ENCODE measurements at regions not wholly inside any gene's neighbourhood (a gene's known extent, or its start where the extent isn't known, plus 50 kb on each side); places are given as distances from the start of the nearest gene placed in this dataset.

DNA sequence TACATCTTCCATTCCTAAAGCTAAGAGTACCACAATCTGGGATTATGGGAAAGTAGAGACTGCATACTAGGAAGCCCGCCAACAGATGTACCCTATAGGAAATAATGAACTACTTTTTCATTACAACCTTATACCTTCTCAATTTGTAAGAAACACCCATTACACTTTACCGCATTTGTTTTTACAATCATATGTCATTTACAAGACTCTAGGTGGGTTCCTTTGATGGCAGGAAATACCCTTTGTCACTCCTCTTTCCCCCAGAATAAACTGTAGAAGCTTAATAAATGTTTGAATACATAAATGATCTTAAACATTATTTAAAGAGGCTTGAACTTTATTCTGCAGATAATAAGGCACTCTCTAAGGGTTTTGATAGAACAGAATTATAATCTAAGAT lies 150.1 kb upstream of the TGFBR2 start:
- DNase-seq, result no peak
- 86 to 93% (median 91%) methylated on average over 2 of the region's 2 CpGs for WGBS, 3 donors
- no peak overlapping the region for H3K27ac ChIP-seq (ENCODE audit: low read depth in 1 of 3, low read length in 2 of 3)
- peaks cover 0 to 14% of the 10 kb centered on the region in 2 donors for H3K9me3 ChIP-seq (ENCODE audit: control insufficient read depth in 2 of 2, insufficient read depth in 1 of 2, low read depth in 1 of 2, low read length in 1 of 2)
- no peaks in the 10 kb centered on the region for H3K36me3 ChIP-seq (ENCODE audit: control insufficient read depth in 3 of 3, insufficient read depth in 2 of 3, low read depth in 1 of 3, low read length in 3 of 3)
- H3K4me3 ChIP-seq (ENCODE audit: low read depth in 1 of 3, low read length in 3 of 3), result no peak overlapping the region
- no peaks in the 10 kb centered on the region for H3K4me1 ChIP-seq (ENCODE audit: control insufficient read depth in 3 of 3, insufficient read depth in 2 of 3, low read depth in 1 of 3, low read length in 2 of 3)
- H3K27me3 ChIP-seq (ENCODE audit: control insufficient read depth in 3 of 3, insufficient read depth in 3 of 3, low read length in 3 of 3), result no peaks in the 10 kb centered on the region
- no peak for FAIRE-seq

DNA sequence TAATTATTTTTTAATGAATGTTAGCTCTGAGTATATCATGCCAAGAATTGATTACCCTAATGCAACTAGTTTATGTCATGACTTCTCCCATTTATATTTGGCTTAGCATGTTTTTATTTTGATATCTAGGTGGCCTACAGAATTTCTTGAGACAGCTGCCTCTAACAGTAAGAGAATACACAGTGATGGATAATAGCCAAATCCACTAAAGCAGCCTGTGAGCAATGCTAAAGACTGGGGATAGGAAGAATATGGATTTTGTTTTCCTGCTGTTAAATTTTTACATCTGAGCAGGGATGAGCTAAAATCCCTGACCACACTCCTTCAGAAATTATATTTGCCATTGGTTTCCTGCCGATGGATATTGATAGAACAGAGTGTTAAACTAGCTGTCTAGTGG lies 149.3 kb upstream of the TGFBR2 start:
- FAIRE-seq, result no peak
- no peak for DNase-seq
- no peaks in the 10 kb centered on the region for H3K36me3 ChIP-seq (ENCODE audit: control insufficient read depth in 3 of 3, insufficient read depth in 2 of 3, low read depth in 1 of 3, low read length in 3 of 3)
- H3K27ac ChIP-seq (ENCODE audit: low read depth in 1 of 3, low read length in 2 of 3), result no peak overlapping the region
- no peaks in the 10 kb centered on the region for H3K27me3 ChIP-seq (ENCODE audit: control insufficient read depth in 3 of 3, insufficient read depth in 3 of 3, low read length in 3 of 3)
- no peak overlapping the region for H3K4me3 ChIP-seq (ENCODE audit: low read depth in 1 of 3, low read length in 3 of 3)
- peaks cover 0 to 14% of the 10 kb centered on the region in 2 donors for H3K9me3 ChIP-seq (ENCODE audit: control insufficient read depth in 2 of 2, insufficient read depth in 1 of 2, low read depth in 1 of 2, low read length in 1 of 2)
- WGBS, 3 donors, result 89 to 91% (median 89%) methylated on average over 1 of the region's 1 CpG
- no peaks in the 10 kb centered on the region for H3K4me1 ChIP-seq (ENCODE audit: control insufficient read depth in 3 of 3, insufficient read depth in 2 of 3, low read depth in 1 of 3, low read length in 2 of 3)

DNA sequence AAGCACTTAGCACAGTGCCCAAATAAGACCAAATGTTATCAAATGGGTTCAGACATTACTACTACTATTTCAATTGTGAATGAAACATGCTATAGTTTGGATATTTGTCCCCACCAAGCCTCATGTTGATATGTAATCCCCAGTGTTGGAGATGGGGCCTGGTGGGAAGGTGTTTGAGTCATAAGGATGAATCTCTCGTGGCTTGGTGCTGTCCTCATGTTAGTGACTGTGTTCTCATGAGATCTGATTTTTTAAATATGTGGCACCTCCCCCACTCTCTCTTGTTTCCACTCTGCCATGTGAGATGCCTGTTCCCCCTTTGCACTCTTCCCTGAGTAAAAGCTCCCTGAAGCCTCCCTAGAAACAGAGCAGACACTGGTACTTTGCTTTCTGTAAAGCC lies 148.7 kb upstream of the TGFBR2 start:
- WGBS, 3 donors, result 83 to 90% (median 84%) methylated on average over 1 of the region's 1 CpG
- no peak overlapping the region for H3K27ac ChIP-seq (ENCODE audit: low read depth in 1 of 3, low read length in 2 of 3)

DNA sequence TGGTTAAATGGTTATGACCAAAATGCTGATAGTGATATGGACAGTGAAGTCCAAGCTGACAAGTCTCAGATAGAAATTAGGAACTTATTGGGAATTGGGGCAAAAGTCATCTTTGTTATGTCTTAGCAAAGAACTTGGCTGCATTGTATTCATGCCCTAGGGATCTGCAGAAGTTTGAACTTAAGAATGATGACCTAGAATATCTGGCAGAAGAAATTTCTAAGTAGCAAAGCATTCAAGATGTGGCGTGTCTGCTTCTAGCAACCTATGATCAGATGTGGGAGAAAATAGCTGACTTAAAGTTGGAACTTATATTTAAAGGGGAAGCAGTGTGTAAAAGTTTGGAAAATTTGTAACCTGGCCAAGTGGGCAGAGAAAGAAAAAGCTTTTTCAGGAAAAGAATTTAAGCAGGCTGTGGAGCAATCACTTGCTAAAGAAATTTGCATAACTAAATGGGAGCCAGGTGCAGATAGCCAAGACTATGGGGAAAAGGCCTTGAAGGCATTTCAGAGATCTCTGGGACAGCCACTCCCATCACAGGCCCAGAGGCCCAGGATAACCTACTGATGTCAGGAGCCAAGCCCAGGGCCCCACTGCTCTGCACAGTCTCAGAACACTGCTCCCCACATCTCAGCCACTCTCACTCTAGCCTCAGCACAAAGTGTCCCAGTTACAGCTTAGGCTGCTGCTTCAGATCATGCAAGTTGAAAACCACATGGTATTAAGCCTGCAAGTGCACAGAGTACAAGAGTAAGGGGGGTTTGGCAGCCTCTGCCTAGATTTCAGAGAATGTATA lies 147.8 kb upstream of the TGFBR2 start:
- H3K4me3 ChIP-seq (ENCODE audit: low read depth in 1 of 3, low read length in 3 of 3), result no peak overlapping the region
- peak in 1 of 2 donors; percentile 23 for DNase-seq
- H3K27ac ChIP-seq (ENCODE audit: low read depth in 1 of 3, low read length in 2 of 3), result no peak overlapping the region
- no peaks in the 10 kb centered on the region for H3K27me3 ChIP-seq (ENCODE audit: control insufficient read depth in 3 of 3, insufficient read depth in 3 of 3, low read length in 3 of 3)
- 78 to 92% (median 91%) methylated on average over 1 of the region's 1 CpG for WGBS, 3 donors
- FAIRE-seq, result peak; percentile 80
- H3K4me1 ChIP-seq (ENCODE audit: control insufficient read depth in 3 of 3, insufficient read depth in 2 of 3, low read depth in 1 of 3, low read length in 2 of 3), result no peaks in the 10 kb centered on the region
- peaks cover 0 to 14% of the 10 kb centered on the region in 2 donors for H3K9me3 ChIP-seq (ENCODE audit: control insufficient read depth in 2 of 2, insufficient read depth in 1 of 2, low read depth in 1 of 2, low read length in 1 of 2)
- H3K36me3 ChIP-seq (ENCODE audit: control insufficient read depth in 3 of 3, insufficient read depth in 2 of 3, low read depth in 1 of 3, low read length in 3 of 3), result no peaks in the 10 kb centered on the region

More for the DNA sequence above, 148.7 kb upstream of the TGFBR2 start:
- Histone ChIP-seq H3K9me3 (ENCODE audit: control insufficient read depth in 2 of 2, insufficient read depth in 1 of 2, low read depth in 1 of 2, low read length in 1 of 2) (peaks cover 0 to 14% of the 10 kb centered on the region in 2 donors), H3K27me3 (ENCODE audit: control insufficient read depth in 3 of 3, insufficient read depth in 3 of 3, low read length in 3 of 3) (no peaks in the 10 kb centered on the region), H3K36me3 (ENCODE audit: control insufficient read depth in 3 of 3, insufficient read depth in 2 of 3, low read depth in 1 of 3, low read length in 3 of 3) (no peaks in the 10 kb centered on the region), H3K4me3 (ENCODE audit: low read depth in 1 of 3, low read length in 3 of 3) (no peak overlapping the region), H3K4me1 (ENCODE audit: control insufficient read depth in 3 of 3, insufficient read depth in 2 of 3, low read depth in 1 of 3, low read length in 2 of 3) (no peaks in the 10 kb centered on the region)
- FAIRE-seq (no peak), DNase-seq (no peak)

- Histone ChIP-seq H3K27ac (ENCODE audit: low read depth in 1 of 3, low read length in 2 of 3) (no peak overlapping the region), H3K27me3 (ENCODE audit: control insufficient read depth in 3 of 3, insufficient read depth in 3 of 3, low read length in 3 of 3) (no peaks in the 10 kb centered on the region), H3K4me1 (ENCODE audit: control insufficient read depth in 3 of 3, insufficient read depth in 2 of 3, low read depth in 1 of 3, low read length in 2 of 3) (no peaks in the 10 kb centered on the region), H3K4me3 (ENCODE audit: low read depth in 1 of 3, low read length in 3 of 3) (no peak overlapping the region), H3K36me3 (ENCODE audit: control insufficient read depth in 3 of 3, insufficient read depth in 2 of 3, low read depth in 1 of 3, low read length in 3 of 3) (no peaks in the 10 kb centered on the region), H3K9me3 (ENCODE audit: control insufficient read depth in 2 of 2, insufficient read depth in 1 of 2, low read depth in 1 of 2, low read length in 1 of 2) (peaks cover 0 to 24% of the 10 kb centered on the region in 2 donors)
- no peak for FAIRE-seq
- no peak for DNase-seq
- 69 to 88% (median 80%) methylated on average over 2 of the region's 2 CpGs for WGBS, 3 donors
Measured at GRCh38 chr3:30461311-30461710, 145.1 kb upstream of the TGFBR2 start.

DNA sequence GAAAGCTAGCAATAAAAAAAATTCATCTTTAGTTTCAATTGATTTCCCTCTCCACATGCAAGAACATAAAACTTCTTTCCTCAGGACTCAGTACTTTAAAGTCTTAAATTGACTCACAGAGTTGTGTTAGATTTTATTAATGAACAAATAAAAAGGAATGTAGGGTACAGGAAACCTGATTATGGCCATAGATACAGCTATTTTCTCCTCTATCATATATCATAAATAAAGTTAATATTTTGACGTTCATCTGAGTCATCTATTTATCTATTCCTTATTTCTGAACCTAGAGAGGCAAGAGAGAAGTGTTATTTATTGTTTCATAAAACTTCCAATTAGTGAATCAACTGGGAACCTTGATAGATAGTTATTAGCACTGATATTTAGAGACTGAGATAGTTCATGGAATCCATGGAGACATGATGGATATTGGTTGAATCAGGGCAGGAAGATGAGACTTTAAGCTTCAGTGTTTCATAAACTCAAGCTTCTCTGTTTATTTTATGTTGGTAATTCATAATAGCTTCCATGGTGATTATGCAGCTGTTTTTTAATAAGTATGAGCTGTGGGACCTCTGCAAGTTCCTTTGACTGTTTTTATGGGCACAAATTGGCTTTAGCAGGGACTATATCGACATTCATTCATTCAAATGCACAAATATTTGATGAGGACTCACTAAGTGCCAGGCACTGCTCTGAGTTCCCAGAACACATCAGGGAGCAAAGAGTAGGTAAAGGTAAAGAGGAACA lies 143.5 kb upstream of the TGFBR2 start:
- no peaks in the 10 kb centered on the region for H3K36me3 ChIP-seq (ENCODE audit: control insufficient read depth in 3 of 3, insufficient read depth in 2 of 3, low read depth in 1 of 3, low read length in 3 of 3)
- DNase-seq (no peak), FAIRE-seq (no peak)
- H3K27ac ChIP-seq (ENCODE audit: low read depth in 1 of 3, low read length in 2 of 3), result no peak overlapping the region
- H3K27me3 ChIP-seq (ENCODE audit: control insufficient read depth in 3 of 3, insufficient read depth in 3 of 3, low read length in 3 of 3), result no peaks in the 10 kb centered on the region
- peaks cover 0 to 21% of the 10 kb centered on the region in 2 donors for H3K9me3 ChIP-seq (ENCODE audit: control insufficient read depth in 2 of 2, insufficient read depth in 1 of 2, low read depth in 1 of 2, low read length in 1 of 2)
- no peaks in the 10 kb centered on the region for H3K4me1 ChIP-seq (ENCODE audit: control insufficient read depth in 3 of 3, insufficient read depth in 2 of 3, low read depth in 1 of 3, low read length in 2 of 3)
- no peak overlapping the region for H3K4me3 ChIP-seq (ENCODE audit: low read depth in 1 of 3, low read length in 3 of 3)
- 59 to 63% (median 63%) methylated on average over 2 of the region's 2 CpGs for WGBS, 3 donors

DNA sequence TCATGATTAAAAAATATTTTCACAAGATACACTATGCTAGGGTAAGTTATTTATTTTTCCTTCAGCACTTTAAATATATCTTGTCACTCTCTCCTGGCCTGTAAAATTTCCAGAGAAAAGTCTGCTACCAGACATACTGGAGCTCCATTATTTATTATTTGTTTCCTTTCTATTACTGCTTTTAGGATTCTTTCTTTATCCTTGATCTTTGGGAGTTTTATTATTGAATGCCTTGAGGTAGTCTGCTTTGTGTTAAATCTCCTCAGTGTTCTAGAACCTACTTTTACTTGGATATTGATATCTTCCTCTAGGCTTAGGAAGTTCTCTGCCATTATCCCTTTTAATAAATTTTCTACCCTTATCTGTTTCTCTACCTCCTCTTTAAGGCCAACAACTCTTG lies 142.0 kb upstream of the TGFBR2 start:
- no peak overlapping the region for H3K4me3 ChIP-seq (ENCODE audit: low read depth in 1 of 3, low read length in 3 of 3)
- DNase-seq (no peak), FAIRE-seq (no peak)
- H3K36me3 ChIP-seq (ENCODE audit: control insufficient read depth in 3 of 3, insufficient read depth in 2 of 3, low read depth in 1 of 3, low read length in 3 of 3), result no peaks in the 10 kb centered on the region
- peaks cover 0 to 13% of the 10 kb centered on the region in 2 donors for H3K9me3 ChIP-seq (ENCODE audit: control insufficient read depth in 2 of 2, insufficient read depth in 1 of 2, low read depth in 1 of 2, low read length in 1 of 2)
- no peaks in the 10 kb centered on the region for H3K27me3 ChIP-seq (ENCODE audit: control insufficient read depth in 3 of 3, insufficient read depth in 3 of 3, low read length in 3 of 3)
- H3K27ac ChIP-seq (ENCODE audit: low read depth in 1 of 3, low read length in 2 of 3), result no peak overlapping the region
- H3K4me1 ChIP-seq (ENCODE audit: control insufficient read depth in 3 of 3, insufficient read depth in 2 of 3, low read depth in 1 of 3, low read length in 2 of 3), result no peaks in the 10 kb centered on the region

- FAIRE-seq, result no peak
Measured at GRCh38 chr3:30465454-30465853, 140.9 kb upstream of the TGFBR2 start.

More at GRCh38 chr3:30465454-30465853, 140.9 kb upstream of the TGFBR2 start:
- peaks cover 0 to 10% of the 10 kb centered on the region in 2 donors for H3K9me3 ChIP-seq (ENCODE audit: control insufficient read depth in 2 of 2, insufficient read depth in 1 of 2, low read depth in 1 of 2, low read length in 1 of 2)
- H3K4me3 ChIP-seq (ENCODE audit: low read depth in 1 of 3, low read length in 3 of 3), result no peak overlapping the region
- H3K4me1 ChIP-seq (ENCODE audit: control insufficient read depth in 3 of 3, insufficient read depth in 2 of 3, low read depth in 1 of 3, low read length in 2 of 3), result no peaks in the 10 kb centered on the region
- 88 to 95% (median 90%) methylated on average over 2 of the region's 2 CpGs for WGBS, 3 donors
- H3K27ac ChIP-seq (ENCODE audit: low read depth in 1 of 3, low read length in 2 of 3), result no peak overlapping the region
- no peak for DNase-seq
- no peaks in the 10 kb centered on the region for H3K36me3 ChIP-seq (ENCODE audit: control insufficient read depth in 3 of 3, insufficient read depth in 2 of 3, low read depth in 1 of 3, low read length in 3 of 3)
- no peaks in the 10 kb centered on the region for H3K27me3 ChIP-seq (ENCODE audit: control insufficient read depth in 3 of 3, insufficient read depth in 3 of 3, low read length in 3 of 3)

Data from small intestine (tissue), 7 donors.